Transverse colon (tissue), 4 donors: ENCODE measurements at regions not wholly inside any gene's neighbourhood (a gene's known extent, or its start where the extent isn't known, plus 50 kb on each side); places are given as distances from the start of the nearest gene placed in this dataset.

Source experiments
- DNase-seq: peaks from one replicate; pipeline ENCODE4 v3.0.0-alpha.2; 2019
- H3K27ac ChIP-seq, 4 donors: fragments of 200-600 bp; sonication (generic); 2 replicates each; pipeline ENCODE4 v1.5.1; 2016 to 2018; ENCODE audit warnings: inconsistent platforms in 4 of 4
- H3K27me3 ChIP-seq: fragments of 200-600 bp; sonication (generic); 2 replicates; pipeline ENCODE4 v1.5.1; 2017; ENCODE audit warnings: inconsistent platforms
- H3K36me3 ChIP-seq, 4 donors: fragments of 200-600 bp; sonication (generic); 2 replicates each; pipeline ENCODE4 v1.5.1; 2017 to 2019; ENCODE audit warnings: inconsistent platforms in 4 of 4
- H3K4me1 ChIP-seq, 4 donors: fragments of 200-600 bp; sonication (generic); 2 replicates each; pipeline ENCODE4 v1.5.1; 2017 to 2020; ENCODE audit warnings: inconsistent platforms in 4 of 4
- H3K4me3 ChIP-seq, 4 donors: fragments of 200-600 bp; sonication (generic); 1 replicate in 1 of 4; 2 replicates in 3 of 4; pipeline versions ENCODE4 v1.5.1 to v1.6.1; 2017 to 2019; ENCODE audit warnings: inconsistent platforms in 4 of 4
- H3K9me3 ChIP-seq, 2 donors: fragments of 200-600 bp; sonication (generic); 2 replicates each; pipeline ENCODE4 v1.5.1; 2017 to 2019; ENCODE audit warnings: inconsistent platforms in 2 of 2
- EP300 ChIP-seq: sonication (generic); formaldehyde crosslinking; IDR thresholded peaks from one replicate; pipeline ENCODE4 v1.6.1; 2017; ENCODE audit warnings: antibody characterized with exemption, low read depth
- POLR2A ChIP-seq: fragments of 450-650 bp; IDR thresholded peaks from one replicate; pipeline ENCODE4 v1.6.1; 2016; ENCODE audit warnings: antibody characterized with exemption, mild to moderate bottlenecking, moderate library complexity
- POLR2AphosphoS5 ChIP-seq, 3 donors: sonication (generic); formaldehyde crosslinking; IDR thresholded peaks; one replicate each; pipeline ENCODE4 v1.6.1; 2016; ENCODE audit warnings: antibody characterized with exemption in 3 of 3
- WGBS, 2 donors: methylation state at CpG; one replicate each; pipeline ENCODE4 v1.1.5; 2018; ENCODE audit warnings: low coverage in 1 of 2; 5-methylcytosine and 5-hydroxymethylcytosine counted together
- in situ Hi-C, 4 donors: fragments of 200-750 bp; cut with MboI; loops; one replicate each; pipeline versions ENCODE4 v1.15.0 to v1.15.1; 2017; ENCODE audit warnings: low sequenced_read_pairs in 3 of 4, low pct_ligation_motif_present in 1 of 4, low pct_unique_long_range_greater_than_20kb in 1 of 4
- intact Hi-C: fragments of 100-400 bp; cut with DNase I; formaldehyde crosslinking; loops from one replicate; pipeline ENCODE4 v1.15.1; 2023; ENCODE audit warnings: low total_unique reads
- TF ChIP-seq, protein P1 (sequence below), 5 experiments: fragments of 200-600 bp in 3 of 5; fragments of 450-650 bp in 2 of 5; sonication (generic) in 3 of 5; IDR thresholded peaks; 1 replicate in 2 of 5; 2 replicates in 3 of 5; pipeline ENCODE4 v1.5.1; 2016 to 2017; ENCODE audit warnings: antibody characterized with exemption in 5 of 5, inconsistent platforms in 3 of 5, mild to moderate bottlenecking in 2 of 5, moderate library complexity in 1 of 5

DNA sequence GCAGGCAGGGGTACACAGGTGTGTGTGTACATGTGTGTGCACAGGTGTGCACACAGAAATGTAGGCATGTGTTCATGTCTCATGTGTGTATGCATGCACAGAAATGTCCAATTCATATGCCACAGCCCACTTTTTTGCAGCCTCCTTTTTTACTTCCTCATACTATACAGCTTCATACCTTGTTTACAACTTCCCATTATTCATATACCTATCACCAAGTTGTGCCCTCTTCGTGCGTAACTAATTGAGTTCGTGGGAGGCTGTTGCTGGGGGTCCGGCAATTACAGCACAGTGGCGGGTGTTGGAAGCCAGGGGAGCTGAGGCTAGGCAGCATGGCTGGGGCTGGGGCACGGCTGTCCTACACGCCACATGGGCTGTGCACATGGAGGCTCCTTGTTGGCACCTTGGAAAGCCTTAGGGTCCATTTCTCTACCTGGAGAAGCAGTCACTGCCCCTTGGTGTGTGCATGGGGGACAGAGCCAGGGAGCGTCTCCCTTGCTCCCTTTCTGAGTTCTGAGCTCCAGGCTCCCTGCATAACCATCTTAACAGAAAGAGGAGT is 266.7 kb downstream of the ENGASE start:
- intact Hi-C loops (no loop called here), in situ Hi-C loops (no loop called here)
- H3K27me3 ChIP-seq = peaks cover 4% of the 10 kb centered on the region
- TF ChIP-seq POLR2AphosphoS5 (IDR thresholded peaks at IDR 0.05) (no peak), POLR2A (no peak), EP300 (no peak)
- TF ChIP-seq, protein P1, sequence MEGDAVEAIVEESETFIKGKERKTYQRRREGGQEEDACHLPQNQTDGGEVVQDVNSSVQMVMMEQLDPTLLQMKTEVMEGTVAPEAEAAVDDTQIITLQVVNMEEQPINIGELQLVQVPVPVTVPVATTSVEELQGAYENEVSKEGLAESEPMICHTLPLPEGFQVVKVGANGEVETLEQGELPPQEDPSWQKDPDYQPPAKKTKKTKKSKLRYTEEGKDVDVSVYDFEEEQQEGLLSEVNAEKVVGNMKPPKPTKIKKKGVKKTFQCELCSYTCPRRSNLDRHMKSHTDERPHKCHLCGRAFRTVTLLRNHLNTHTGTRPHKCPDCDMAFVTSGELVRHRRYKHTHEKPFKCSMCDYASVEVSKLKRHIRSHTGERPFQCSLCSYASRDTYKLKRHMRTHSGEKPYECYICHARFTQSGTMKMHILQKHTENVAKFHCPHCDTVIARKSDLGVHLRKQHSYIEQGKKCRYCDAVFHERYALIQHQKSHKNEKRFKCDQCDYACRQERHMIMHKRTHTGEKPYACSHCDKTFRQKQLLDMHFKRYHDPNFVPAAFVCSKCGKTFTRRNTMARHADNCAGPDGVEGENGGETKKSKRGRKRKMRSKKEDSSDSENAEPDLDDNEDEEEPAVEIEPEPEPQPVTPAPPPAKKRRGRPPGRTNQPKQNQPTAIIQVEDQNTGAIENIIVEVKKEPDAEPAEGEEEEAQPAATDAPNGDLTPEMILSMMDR (IDR thresholded peaks at IDR 0.05) = no peak
- 47 to 71% methylated on average over 3 to 8 of the region's 8 CpGs for WGBS, 2 donors
- DNase-seq = no peak
- H3K4me1 ChIP-seq = peaks cover 0 to 5% (median 0%) of the 10 kb centered on the region in 4 donors
- H3K9me3 ChIP-seq = no peaks in the 10 kb centered on the region
- no peaks in the 10 kb centered on the region for H3K36me3 ChIP-seq
- no peak overlapping the region for H3K27ac ChIP-seq
- H3K4me3 ChIP-seq = no peak overlapping the region

DNA sequence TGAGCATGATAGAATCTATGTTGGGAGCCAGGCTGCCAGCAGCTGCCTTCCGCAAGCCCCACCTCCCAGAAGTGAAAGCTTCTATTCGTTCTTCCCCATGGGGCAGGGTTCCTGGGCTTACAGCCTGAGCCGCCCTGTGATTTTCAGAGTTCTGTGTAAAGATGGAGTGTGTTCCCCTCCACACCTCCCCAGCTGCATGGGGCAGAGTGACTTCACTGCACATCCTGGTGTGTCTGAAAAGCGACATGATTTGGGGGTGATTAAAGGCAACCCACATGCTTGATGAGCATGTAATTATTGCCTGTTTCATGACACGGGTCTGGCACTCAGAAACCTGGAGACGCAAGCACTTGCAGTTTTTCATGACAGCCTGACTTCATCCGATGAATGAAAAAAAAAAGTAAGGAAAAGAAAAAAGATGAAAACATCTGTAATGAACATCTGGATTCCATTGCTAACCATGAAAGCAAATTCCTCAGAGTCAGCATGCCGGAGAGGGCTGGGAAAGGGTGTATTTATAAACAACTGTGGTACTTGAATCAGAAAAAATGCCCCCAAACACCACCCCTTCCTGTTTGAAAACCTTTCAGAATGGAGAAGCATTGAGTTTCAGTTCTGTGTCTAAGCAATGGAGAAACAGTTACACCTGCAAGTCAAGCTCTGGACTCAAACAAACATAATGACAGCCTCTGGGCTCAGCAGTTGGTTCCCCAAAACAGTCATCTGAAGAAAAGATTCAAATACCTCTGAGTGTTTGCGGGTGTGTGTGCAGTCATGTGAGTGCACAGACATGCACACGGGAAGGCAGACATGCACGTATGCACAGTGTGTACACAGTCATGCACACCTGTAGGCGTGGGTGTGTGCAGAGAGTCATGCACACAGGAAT is 266.0 kb downstream of the ENGASE start:
- H3K27me3 ChIP-seq = peaks cover 4% of the 10 kb centered on the region
- peak overlapping the region in 1 of 4 donors; percentile 58 for H3K27ac ChIP-seq
- H3K9me3 ChIP-seq = no peaks in the 10 kb centered on the region
- H3K36me3 ChIP-seq = no peaks in the 10 kb centered on the region
- in situ Hi-C loops (no loop called here), intact Hi-C loops (no loop called here)
- WGBS, 2 donors = 46 to 51% methylated on average over 3 to 12 of the region's 12 CpGs
- H3K4me1 ChIP-seq = peaks cover 0 to 5% (median 0%) of the 10 kb centered on the region in 4 donors
- DNase-seq = peak; percentile 44
- no peak for TF ChIP-seq EP300
- TF ChIP-seq, protein P1 (IDR thresholded peaks at IDR 0.05) = no peak
- no peak for TF ChIP-seq POLR2A
- no peak for TF ChIP-seq POLR2AphosphoS5 (IDR thresholded peaks at IDR 0.05)
- no peak overlapping the region for H3K4me3 ChIP-seq

DNA sequence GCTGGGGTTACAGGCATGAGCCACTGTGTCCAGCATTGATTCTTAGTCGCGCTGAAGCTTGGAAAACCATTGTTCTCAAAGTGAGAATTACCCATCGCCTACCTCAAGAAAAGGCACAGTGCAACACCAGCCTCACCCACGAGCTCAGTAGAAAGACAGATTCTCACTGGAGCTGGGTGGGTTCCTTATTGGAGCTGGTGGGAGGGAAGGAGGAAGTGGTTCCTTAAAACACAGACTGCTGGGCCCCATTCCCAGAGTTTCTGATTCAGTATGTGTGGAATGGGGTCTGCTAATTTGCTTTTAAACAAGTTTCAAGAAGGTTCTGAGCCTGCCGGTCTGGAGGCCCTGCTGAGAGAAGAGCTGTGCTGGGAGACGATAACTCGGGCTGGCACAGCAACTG is 264.7 kb downstream of the ENGASE start:
- no peak for DNase-seq
- WGBS, 2 donors = 72% methylated on average over 7 of the region's 7 CpGs; no CpG with 5 or more reads in 1 of the 2 donors
- in situ Hi-C loops (no loop called here), intact Hi-C loops (no loop called here)
- peaks cover under 1% of the 10 kb centered on the region for H3K27me3 ChIP-seq
- no peak overlapping the region for H3K27ac ChIP-seq
- TF ChIP-seq, protein P1 (IDR thresholded peaks at IDR 0.05) = no peak
- TF ChIP-seq POLR2A = no peak
- TF ChIP-seq EP300 = no peak
- TF ChIP-seq POLR2AphosphoS5 (IDR thresholded peaks at IDR 0.05) = no peak
- H3K4me1 ChIP-seq = peaks cover 0 to 5% (median 0%) of the 10 kb centered on the region in 4 donors
- no peaks in the 10 kb centered on the region for H3K36me3 ChIP-seq
- H3K4me3 ChIP-seq = no peak overlapping the region
- no peaks in the 10 kb centered on the region for H3K9me3 ChIP-seq

DNA sequence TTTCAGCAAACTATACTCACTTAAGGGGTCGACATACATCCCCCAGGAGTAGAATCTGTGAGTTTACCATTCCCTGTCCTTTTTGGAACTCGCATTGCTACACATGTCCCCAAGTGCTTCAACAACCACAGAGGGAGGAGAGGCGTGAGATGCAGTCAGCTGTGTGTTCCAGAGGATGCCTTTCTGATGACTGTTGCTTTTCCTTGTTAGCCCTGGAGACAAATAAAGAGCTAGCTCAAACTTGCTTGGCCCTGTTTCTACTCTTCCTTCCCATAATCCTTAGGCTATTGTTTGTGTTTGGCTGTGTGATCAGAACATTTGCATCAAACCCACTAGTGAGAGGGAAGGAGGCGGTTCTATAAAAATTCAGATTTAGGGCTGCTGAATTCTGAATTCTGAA is 264.0 kb downstream of the ENGASE start:
- in situ Hi-C loops = no loop called here

More for the DNA sequence above, 264.0 kb downstream of the ENGASE start:
- Histone ChIP-seq H3K36me3 (no peaks in the 10 kb centered on the region), H3K27ac (no peak overlapping the region), H3K4me1 (peaks cover 0 to 5% (median 0%) of the 10 kb centered on the region in 4 donors), H3K9me3 (no peaks in the 10 kb centered on the region), H3K27me3 (no peaks in the 10 kb centered on the region), H3K4me3 (no peak overlapping the region)
- intact Hi-C loops = no loop called here
- TF ChIP-seq EP300 = no peak
- TF ChIP-seq, protein P1 (IDR thresholded peaks at IDR 0.05) = no peak
- no peak for TF ChIP-seq POLR2A
- TF ChIP-seq POLR2AphosphoS5 (IDR thresholded peaks at IDR 0.05) = no peak
- WGBS, 2 donors = 38 to 44% methylated on average over 4 of the region's 4 CpGs
- DNase-seq = no peak
